Inflammatory macrophage (primary cell): ENCODE measurements at regions not wholly inside any gene's neighbourhood (a gene's known extent, or its start where the extent isn't known, plus 50 kb on each side); places are given as distances from the start of the nearest gene placed in this dataset.

ENCODE experiments used
- DNase-seq, 2 donors: peaks; one replicate each; pipeline ENCODE4 v3.0.0-alpha.2; 2020 to 2022

DNA sequence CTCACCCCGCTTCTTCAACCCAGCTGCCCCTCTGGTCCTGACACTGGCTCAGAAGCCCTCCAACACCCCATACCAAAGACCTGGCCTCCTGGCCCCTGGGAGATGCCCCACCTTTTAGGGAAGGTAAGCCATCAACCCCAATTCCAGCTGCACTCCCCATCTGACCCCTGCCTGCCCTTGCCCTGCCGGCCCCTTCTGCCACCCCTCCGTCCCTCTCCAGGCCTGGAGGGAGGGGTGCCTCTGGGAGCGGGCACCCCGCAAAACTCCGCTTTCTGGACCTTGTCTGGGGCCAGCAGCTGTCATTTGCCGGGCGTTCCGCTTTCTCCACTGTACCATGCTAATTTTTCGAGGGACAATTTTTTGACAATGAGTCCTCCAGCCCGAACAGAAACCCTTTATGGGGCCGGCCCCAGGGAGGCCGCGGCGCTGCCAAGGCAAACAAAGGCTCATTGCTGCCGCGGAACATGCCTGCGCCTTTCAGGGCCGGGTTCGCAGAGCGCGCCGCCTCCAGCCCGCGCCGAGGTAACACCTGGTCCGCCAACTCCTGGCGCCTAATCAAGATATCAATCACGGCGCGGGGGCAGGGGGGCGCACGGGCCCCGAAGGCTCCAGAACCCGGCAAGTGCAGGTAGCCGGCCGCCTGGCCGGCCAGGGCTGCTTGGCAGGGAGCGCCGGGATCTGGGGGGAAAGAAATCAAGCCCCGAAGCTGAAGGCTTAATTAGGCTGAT, 96.0 kb downstream of the INHBB start:
- DNase-seq, result no peak

DNA sequence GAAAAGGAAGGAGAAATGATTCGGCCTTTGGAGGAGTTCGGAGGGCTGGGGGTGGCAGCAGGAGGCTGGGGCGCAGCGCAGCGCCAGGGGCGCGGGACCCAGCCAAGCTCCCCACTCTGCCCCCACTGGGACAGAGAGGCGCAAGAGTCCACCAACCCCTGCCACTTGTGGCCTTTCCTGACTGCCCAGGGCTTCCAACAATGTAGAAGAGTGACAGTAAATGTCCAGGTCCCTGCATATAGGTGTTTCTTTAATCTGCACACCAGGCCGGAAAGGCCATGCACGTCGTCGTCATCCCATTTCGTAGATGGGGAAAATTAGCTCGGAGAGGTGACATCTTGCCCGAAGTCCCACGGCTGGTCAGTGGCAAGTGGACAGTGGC, 96.6 kb downstream of the INHBB start:
- DNase-seq, result no peak

DNA sequence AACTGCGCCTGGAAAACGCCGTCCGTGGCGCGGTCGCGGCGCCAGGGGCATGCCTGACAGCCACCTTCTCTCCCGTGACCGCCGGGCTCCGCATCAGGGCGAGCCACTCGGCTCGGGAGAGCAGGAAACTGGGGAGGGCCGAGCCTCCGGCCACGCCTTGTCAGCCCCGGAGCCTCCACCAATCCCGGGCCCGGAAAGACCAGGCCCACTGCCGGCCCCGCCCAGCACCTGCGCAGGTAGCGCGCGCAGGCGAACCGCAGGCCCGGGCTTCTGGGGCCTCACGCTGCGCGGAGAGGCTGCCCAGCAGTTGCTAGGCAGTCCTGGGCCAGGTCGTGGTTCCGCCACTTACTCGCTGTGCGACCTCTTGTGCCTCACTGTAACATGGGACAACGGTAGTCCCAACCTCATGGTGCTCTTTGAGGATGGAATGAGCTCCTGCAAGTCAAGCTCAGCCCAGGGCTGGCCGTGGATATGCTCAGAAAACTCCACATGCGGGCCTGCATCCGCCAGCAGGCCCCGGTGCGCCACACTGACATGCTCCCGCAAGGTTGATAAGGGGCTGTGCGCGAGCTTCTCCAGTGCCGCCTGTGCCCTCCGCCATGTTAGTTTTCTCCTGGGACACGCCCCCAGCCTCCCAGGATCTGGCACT, 97.1 kb downstream of the INHBB start:
- DNase-seq, result no peak

DNA sequence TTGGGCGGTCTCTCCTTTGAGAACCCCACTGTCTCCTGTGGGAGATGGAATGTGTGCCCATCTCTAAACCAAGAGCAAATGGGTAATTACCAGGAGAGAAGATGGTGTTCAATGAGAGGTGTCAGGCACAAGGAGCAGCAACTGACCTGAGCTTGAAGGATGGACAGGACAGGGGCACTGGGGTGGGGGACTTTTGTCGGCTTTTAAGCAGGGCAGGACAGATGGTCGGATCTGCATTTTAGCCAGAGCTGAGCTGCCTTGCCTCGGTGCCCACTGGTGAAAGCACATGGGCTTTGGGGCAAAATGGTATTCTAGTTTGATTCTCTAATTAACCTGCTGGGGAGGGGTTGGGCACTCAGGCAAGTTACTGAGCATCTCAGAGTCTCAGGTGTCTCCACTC, 98.0 kb downstream of the INHBB start:
- no peak for DNase-seq

GRCh38 chr2:120444691-120445240, 98.8 kb downstream of the INHBB start:
- DNase-seq, result no peak

DNA sequence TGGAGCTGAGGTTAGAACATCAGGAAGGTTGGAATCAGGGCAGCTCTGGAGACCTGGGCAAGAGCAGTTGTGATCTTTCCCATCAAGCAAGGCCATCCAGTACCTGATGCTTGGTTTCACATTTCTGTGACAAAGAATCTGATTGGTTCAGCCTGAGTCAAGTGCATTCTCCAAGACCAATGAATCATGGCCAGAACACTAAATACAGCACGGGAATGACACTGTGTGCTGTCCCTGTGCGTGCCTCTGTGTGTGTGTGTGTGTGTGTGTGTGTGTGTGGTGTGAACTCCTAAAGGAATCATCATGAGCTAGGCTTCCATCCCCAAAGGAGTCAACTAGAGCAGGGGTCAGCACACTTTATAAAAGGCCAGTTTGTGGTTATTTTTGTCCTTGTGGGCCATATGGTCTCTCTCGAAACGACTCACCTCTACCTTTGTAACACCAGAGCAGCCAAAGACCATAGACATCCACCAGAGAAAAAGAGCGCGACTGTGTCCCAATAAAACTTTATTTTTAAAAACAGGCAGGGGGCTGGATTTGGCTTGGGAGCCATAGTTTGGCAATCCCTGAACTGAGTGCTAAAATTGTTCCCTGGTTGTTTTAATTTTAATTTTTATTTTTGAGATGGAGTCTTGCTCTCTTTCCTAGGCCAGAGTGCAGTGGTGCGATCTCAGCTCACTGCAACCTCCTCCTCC, 99.7 kb downstream of the INHBB start:
- no peak for DNase-seq

DNA sequence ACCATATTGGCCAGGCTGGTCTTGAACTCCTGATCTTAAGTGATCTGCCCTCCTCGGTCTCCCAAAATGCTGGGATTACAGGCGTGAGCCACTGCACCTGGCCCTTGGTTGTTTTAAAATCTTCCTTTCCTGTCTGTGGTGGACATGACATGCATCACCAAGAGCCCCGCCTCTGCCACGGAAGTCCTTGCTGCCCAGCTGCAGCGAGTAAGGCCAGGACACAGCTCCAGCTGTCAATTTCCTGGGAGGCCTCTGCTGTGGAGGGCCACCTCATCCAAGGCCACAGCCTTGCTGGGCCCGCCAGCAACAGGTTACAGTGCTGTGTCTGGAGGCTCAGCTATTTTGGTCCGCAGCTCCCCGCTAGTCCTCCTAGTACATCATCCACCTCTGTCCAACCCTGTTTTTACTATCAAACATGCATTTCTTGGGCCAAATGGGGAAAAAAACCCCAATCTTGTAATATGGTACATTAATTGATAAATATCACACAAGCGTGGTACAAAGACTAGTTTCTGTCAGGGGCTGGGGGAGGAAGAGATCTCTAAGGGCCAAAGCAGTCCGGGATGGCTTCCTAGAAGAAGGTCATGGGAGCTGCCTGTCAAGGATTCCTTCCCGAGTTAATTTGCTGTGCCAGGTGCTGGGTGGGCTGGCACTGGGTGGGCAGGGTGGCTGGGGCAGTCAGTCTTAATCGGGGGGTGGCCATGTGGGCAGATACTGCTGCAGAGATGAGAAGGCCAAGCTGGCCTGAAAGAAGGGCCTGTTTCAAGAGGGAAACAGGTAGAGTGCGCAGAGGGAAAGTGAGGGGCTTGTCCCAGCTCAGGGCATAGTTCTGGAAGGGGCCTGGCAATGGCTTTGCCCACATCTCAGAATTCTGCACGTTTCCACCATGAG, 100.5 kb downstream of the INHBB start:
- DNase-seq, result no peak

DNA sequence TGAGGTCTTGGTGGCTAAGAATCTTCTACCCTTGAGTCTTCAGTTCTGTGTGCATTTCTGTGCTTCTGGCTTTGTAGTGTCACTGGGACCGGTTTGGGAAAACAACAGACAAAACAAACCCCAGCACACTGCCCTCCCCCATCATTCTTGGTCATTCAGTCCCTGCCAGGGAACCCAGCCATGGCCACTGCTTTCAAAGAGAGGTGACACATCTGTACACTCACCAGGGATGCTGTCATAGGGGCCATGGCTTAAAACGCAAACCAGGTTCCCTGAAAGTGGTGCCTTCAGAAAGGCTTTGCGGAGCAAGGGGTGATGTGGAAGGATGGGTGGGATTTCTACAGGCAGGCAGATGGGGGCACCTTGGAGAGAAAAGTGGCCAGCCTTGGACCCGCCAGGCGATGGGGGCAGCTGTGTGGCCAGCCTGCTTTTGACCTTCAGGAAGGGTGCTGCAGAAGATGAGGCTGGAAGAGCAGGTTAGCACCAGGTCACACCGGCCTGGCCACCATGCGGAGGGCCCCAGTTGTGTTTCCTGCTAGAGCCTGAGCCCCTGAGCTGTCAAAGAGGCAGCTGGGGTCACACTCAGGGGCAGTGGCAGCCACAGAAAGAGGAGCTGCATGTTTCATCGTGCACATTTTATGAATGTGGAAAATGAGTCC, 101.3 kb downstream of the INHBB start:
- no peak for DNase-seq

- no peak for DNase-seq
These were observed 102.5 kb downstream of the INHBB start for GRCh38 chr2:120448436-120448835.

GRCh38 chr2:120448961-120449810, 103.2 kb downstream of the INHBB start:
- no peak for DNase-seq

DNA sequence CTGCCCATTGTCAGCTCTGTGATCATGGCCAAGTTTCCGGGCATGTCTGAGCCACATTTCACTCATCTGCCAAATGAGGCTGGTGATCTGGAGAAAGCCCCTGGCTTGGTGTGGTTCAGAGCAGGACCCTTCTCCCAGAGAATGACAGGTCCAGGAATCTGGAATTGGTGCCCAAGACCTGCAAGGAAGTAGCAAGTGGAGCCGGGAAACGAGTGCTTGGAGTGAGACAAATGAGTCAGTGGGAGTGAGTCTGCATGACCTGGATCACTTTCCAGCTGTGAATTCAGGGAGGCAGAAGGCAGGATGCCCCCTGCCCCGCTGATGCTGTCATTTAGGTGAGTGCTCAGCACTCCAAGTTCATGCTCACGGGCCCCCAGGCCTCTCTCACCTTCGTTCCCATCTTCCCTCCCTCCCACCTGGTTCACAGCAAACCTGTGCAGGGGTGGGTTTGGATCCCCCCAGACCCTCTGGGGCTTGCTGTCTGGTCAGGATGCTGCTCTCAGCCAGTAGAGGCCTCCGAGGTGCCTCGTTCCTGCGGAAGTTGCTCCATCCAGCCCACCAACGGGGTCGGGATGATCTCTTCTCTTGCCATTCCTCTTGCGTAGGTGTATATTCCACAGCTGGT, 104.4 kb downstream of the INHBB start:
- DNase-seq, result no peak

DNA sequence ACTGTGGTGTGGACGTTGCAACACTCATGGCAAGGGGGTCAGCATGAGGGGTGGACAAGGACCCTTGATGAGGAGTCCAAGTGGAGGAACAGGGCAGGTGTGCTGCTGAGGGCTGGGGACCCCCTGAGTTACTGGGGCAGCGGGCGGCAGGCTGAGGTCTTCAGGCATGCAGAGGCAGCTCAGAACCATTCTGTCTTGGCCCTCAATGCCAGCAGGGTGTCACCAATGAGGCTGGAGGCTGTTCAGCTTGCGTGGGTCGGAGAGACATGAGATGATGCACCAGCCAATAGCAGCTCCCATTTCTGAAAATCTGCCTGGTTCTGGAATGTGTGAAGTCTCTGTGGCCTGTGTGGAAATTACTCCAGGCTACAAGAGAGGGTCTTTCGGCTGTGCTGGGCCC, 105.4 kb downstream of the INHBB start:
- no peak for DNase-seq

GRCh38 chr2:120452131-120452530, 106.2 kb downstream of the INHBB start:
- no peak for DNase-seq

- no peak for DNase-seq
These were observed 107.2 kb downstream of the INHBB start for GRCh38 chr2:120452945-120453634.

DNA sequence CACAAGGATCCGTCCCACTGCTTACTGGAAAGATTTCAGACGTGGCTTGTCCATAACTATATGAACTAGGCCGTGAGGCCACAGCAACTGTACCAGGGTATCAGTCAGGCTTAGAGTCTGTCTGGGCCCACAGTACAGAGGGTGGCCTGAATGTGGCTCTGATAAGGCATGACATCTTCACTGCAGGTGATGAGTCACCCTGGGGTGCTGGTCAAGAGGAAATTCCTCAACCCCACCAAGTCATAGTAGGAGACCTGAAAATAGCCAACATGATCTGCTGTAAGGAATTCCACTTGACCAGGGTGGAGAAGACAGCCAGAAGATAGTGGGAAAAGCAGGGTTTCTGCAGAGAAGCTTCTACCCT, 107.7 kb downstream of the INHBB start:
- DNase-seq, result no peak

DNA sequence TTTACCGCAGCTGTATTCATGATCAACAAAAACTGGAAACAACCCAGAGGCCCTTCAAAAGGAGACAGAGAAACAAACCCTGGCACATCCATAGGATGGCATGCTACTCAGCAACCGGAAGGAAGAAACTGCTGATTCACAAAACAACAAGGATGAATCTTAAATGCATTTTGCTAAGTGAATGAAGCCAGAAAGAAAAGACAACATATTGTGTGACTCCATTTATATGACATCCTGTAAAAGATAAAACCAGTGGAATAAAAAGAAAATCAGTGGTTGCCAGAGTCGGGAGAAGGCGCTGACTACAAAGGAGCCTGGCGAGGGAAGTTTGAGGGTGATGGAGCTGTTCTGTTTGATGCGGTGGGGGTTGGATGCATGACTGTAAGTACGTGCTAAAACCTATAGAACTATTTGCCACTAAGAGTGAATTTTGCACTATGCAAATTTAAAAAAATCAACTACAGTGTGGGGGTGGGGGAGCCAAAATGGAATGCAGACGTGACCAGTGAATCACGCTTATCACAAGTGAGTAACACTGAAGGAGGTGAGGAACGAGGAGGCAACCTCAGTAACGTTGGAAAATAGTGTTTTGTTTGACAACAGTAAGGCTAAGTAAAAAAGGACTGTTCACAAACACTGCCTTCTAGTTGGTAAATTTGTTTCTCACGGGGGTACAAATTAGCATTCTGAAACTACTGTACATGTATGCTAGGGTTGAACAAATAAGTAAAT, 108.9 kb downstream of the INHBB start:
- no peak for DNase-seq

DNA sequence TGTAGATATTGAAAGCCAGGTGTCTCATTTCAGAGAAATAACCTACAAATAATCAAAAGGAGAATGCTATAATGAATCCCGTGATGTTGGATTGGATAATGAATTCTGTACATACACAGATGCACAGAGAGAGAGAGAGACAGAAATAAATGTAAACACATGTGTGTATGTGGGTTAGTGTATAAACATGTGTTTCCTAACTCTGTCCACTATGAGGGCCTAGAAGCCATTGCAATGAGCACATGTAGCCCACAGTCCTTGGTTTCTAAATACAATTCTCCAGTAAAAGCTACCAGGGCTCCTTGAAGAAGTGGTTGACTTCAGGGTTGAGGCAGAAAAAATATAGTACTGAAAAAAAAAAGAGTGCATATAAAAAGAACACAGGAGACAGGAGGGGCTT, 109.5 kb downstream of the INHBB start:
- DNase-seq, result no peak

DNA sequence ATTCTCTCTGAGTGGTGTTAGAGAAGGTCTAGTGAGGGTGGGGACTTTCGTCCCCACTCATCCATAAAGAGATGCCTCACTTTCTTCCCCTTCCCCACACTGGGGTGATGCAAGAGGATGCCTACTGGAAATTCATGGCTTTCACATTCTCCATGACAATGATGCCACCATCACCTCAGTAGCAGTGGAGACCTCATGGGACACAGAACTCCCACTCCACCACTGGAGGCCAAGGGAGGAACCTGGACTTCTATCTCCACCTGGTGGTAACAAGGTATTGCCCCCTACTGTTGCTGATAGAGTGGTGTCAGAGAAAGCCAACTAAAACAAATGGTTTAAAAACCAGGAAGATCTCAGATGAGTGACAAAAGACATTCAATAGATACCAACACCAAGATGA, 110.9 kb downstream of the INHBB start:
- DNase-seq, result no peak

- no peak for DNase-seq
These were observed 114.6 kb downstream of the INHBB start for GRCh38 chr2:120460511-120460910.
